WTC11 (cell line): ENCODE measurements at regions not wholly inside any gene's neighbourhood (a gene's known extent, or its start where the extent isn't known, plus 50 kb on each side); places are given as distances from the start of the nearest gene placed in this dataset.

Experiments
- ATF2 ChIP-seq: sonication (generic); formaldehyde crosslinking; IDR thresholded peaks from 2 replicates; pipeline ENCODE4 v1.8.1; 2022; ENCODE audit warnings: low read depth, missing genetic modification reagents, borderline replicate concordance
- CDX4 ChIP-seq: fragments of 250-450 bp; sonication (Bioruptor Pico); IDR thresholded peaks from 2 replicates; pipeline ENCODE4 v1.9.0; 2021; ENCODE audit warnings: moderate library complexity, mild to moderate bottlenecking, inconsistent platforms, borderline replicate concordance
- CTCF ChIP-seq: fragments of 200-600 bp; IDR thresholded peaks from 2 replicates; pipeline ENCODE4 v1.8.0; 2022; ENCODE audit warnings: antibody characterized with exemption
- ELF4 ChIP-seq: sonication (generic); formaldehyde crosslinking; IDR thresholded peaks from 2 replicates; pipeline ENCODE4 v1.8.1; 2022; ENCODE audit warnings: low read depth, mild to moderate bottlenecking, moderate library complexity, missing genetic modification reagents
- HMGXB4 ChIP-seq: sonication (generic); formaldehyde crosslinking; IDR thresholded peaks from 2 replicates; pipeline ENCODE4 v1.8.1; 2023; ENCODE audit warnings: mild to moderate bottlenecking, moderate library complexity, missing genetic modification reagents
- NFYB ChIP-seq: sonication (generic); formaldehyde crosslinking; conservative IDR thresholded peaks from 2 replicates; pipeline ENCODE4 v1.8.0; 2022; ENCODE audit warnings: low read depth, missing genetic modification reagents
- RELA ChIP-seq: sonication (generic); formaldehyde crosslinking; IDR thresholded peaks from 2 replicates; pipeline ENCODE4 v1.8.1; 2022; ENCODE audit warnings: missing genetic modification reagents, mild to moderate bottlenecking, borderline replicate concordance
- SMAD4 ChIP-seq: sonication (generic); formaldehyde crosslinking; IDR thresholded peaks from 2 replicates; pipeline ENCODE4 v1.8.0; 2022; ENCODE audit warnings: mild to moderate bottlenecking, missing genetic modification reagents
- ZBTB21 ChIP-seq: sonication (generic); formaldehyde crosslinking; IDR thresholded peaks from 2 replicates; pipeline ENCODE4 v1.8.1; 2023; ENCODE audit warnings: mild to moderate bottlenecking, missing genetic modification reagents, borderline replicate concordance
- ZNF671 ChIP-seq: fragments of 250-450 bp; sonication (Bioruptor Pico); IDR thresholded peaks from 2 replicates; pipeline ENCODE4 v1.8.0; 2021; ENCODE audit warnings: mild to moderate bottlenecking

GRCh38 chrX:140866446-140866845 lies 135.9 kb upstream of the SPANXB1 start:
- no peak for TF ChIP-seq CTCF
- TF ChIP-seq ZBTB21 (CRISPR knock-in tag) = no peak
- TF ChIP-seq ZNF671 (CRISPR knock-in tag) = no peak
- TF ChIP-seq HMGXB4 (CRISPR knock-in tag) = no peak
- no peak for TF ChIP-seq NFYB (CRISPR knock-in tag)
- TF ChIP-seq RELA = no peak
- no peak for TF ChIP-seq CDX4
- no peak for TF ChIP-seq ELF4 (CRISPR knock-in tag)
- no peak for TF ChIP-seq SMAD4 (CRISPR knock-in tag)
- TF ChIP-seq ATF2 (CRISPR knock-in tag) = no peak
